Stimulated activated naive CD8-positive, alpha-beta T cell treated with anti-CD3 and anti-CD28 coated beads, Interleukin-15, Interleukin-2, amounts not matched to agents 100 ng/mL and 50 ng/mL, for 24 hours (primary cell): ENCODE measurements at regions not wholly inside any gene's neighbourhood (a gene's known extent, or its start where the extent isn't known, plus 50 kb on each side); places are given as distances from the start of the nearest gene placed in this dataset.
"Not testable (repeated sequence)": the region's sequence is repeated elsewhere in the genome, so short reads cannot be mapped to it uniquely, and the experiment has no call there.

Experiments used
- H3K27ac Mint-ChIP-seq: one replicate; pipeline ENCODE4 v1.8.0; 2021; ENCODE audit warnings: mild to moderate bottlenecking, mixed read lengths
- H3K27me3 Mint-ChIP-seq: one replicate; pipeline ENCODE4 v1.8.0; 2021; ENCODE audit warnings: mixed read lengths
- H3K36me3 Mint-ChIP-seq: one replicate; pipeline ENCODE4 v1.8.0; 2021; ENCODE audit warnings: low read depth, mixed read lengths
- H3K4me1 Mint-ChIP-seq: one replicate; pipeline ENCODE4 v1.8.0; 2021; ENCODE audit warnings: low read depth, mixed read lengths
- H3K4me3 Mint-ChIP-seq: one replicate; pipeline ENCODE4 v1.8.0; 2021; ENCODE audit warnings: mild to moderate bottlenecking, mixed read lengths
- H3K9me3 Mint-ChIP-seq: one replicate; pipeline ENCODE4 v1.8.0; 2021; ENCODE audit warnings: mixed read lengths

- peak overlapping the region; percentile 51 for H3K4me3 Mint-ChIP-seq
- H3K27ac Mint-ChIP-seq: peak overlapping the region; percentile 92
- peaks cover 14% of the 10 kb centered on the region for H3K36me3 Mint-ChIP-seq
- H3K4me1 Mint-ChIP-seq: peaks cover 64% of the 10 kb centered on the region
- peaks cover 9% of the 10 kb centered on the region for H3K9me3 Mint-ChIP-seq
- no peaks in the 10 kb centered on the region for H3K27me3 Mint-ChIP-seq
Observed at GRCh38 chr12:89225808-89226411, 126.4 kb downstream of the DUSP6 start.

- peaks cover 9% of the 10 kb centered on the region for H3K9me3 Mint-ChIP-seq
- peaks cover 14% of the 10 kb centered on the region for H3K36me3 Mint-ChIP-seq
- H3K27ac Mint-ChIP-seq: peak overlapping the region; percentile 92
- H3K4me3 Mint-ChIP-seq: peak overlapping the region; percentile 51
- no peaks in the 10 kb centered on the region for H3K27me3 Mint-ChIP-seq
- peaks cover 62% of the 10 kb centered on the region for H3K4me1 Mint-ChIP-seq
Observed at GRCh38 chr12:89225401-89225800, 126.9 kb downstream of the DUSP6 start.

GRCh38 chr12:89222580-89222979 is 129.7 kb downstream of the DUSP6 start:
- not testable (repeated sequence) for H3K4me3 Mint-ChIP-seq, H3K9me3 Mint-ChIP-seq, H3K27me3 Mint-ChIP-seq
- H3K27ac Mint-ChIP-seq: peak overlapping the region; percentile 34
- peaks cover 46% of the 10 kb centered on the region for H3K4me1 Mint-ChIP-seq
- peaks cover 14% of the 10 kb centered on the region for H3K36me3 Mint-ChIP-seq

- Mint-ChIP-seq H3K9me3 (peaks cover 4% of the 10 kb centered on the region), H3K27ac (no peak overlapping the region), H3K27me3 (no peaks in the 10 kb centered on the region), H3K4me3 (no peak overlapping the region), H3K36me3 (peaks cover 7% of the 10 kb centered on the region), H3K4me1 (peaks cover 9% of the 10 kb centered on the region)
Observed at GRCh38 chr12:89217472-89217871, 134.8 kb downstream of the DUSP6 start.

- Mint-ChIP-seq H3K4me3 (no peak overlapping the region), H3K9me3 (peaks cover 1% of the 10 kb centered on the region), H3K27me3 (no peaks in the 10 kb centered on the region), H3K4me1 (peaks cover 18% of the 10 kb centered on the region), H3K27ac (no peak overlapping the region), H3K36me3 (peaks cover under 1% of the 10 kb centered on the region)
Observed at GRCh38 chr12:89216211-89216952, 135.9 kb downstream of the DUSP6 start.

GRCh38 chr12:89215196-89215595 is 137.1 kb downstream of the DUSP6 start:
- Mint-ChIP-seq H3K4me1 (peaks cover 18% of the 10 kb centered on the region), H3K27ac (no peak overlapping the region), H3K27me3 (no peaks in the 10 kb centered on the region), H3K9me3 (no peaks in the 10 kb centered on the region), H3K36me3 (no peaks in the 10 kb centered on the region), H3K4me3 (no peak overlapping the region)

- Mint-ChIP-seq H3K9me3 (no peaks in the 10 kb centered on the region), H3K4me1 (peaks cover 18% of the 10 kb centered on the region), H3K27me3 (no peaks in the 10 kb centered on the region), H3K27ac (no peak overlapping the region), H3K36me3 (no peaks in the 10 kb centered on the region), H3K4me3 (no peak overlapping the region)
Observed at GRCh38 chr12:89213747-89214146, 138.6 kb downstream of the DUSP6 start.

GRCh38 chr12:89213139-89213538 is 139.2 kb downstream of the DUSP6 start:
- H3K4me1 Mint-ChIP-seq: peaks cover 18% of the 10 kb centered on the region
- H3K36me3 Mint-ChIP-seq: no peaks in the 10 kb centered on the region
- no peaks in the 10 kb centered on the region for H3K27me3 Mint-ChIP-seq
- no peak overlapping the region for H3K4me3 Mint-ChIP-seq
- H3K9me3 Mint-ChIP-seq: no peaks in the 10 kb centered on the region
- no peak overlapping the region for H3K27ac Mint-ChIP-seq

- Mint-ChIP-seq H3K27me3 (no peaks in the 10 kb centered on the region), H3K27ac (no peak overlapping the region), H3K9me3 (no peaks in the 10 kb centered on the region), H3K4me3 (no peak overlapping the region), H3K4me1 (peaks cover 18% of the 10 kb centered on the region), H3K36me3 (no peaks in the 10 kb centered on the region)
Observed at GRCh38 chr12:89212339-89212771, 139.9 kb downstream of the DUSP6 start.

GRCh38 chr12:89211456-89211855 is 140.8 kb downstream of the DUSP6 start:
- H3K4me3 Mint-ChIP-seq: no peak overlapping the region
- no peak overlapping the region for H3K27ac Mint-ChIP-seq
- H3K27me3 Mint-ChIP-seq: no peaks in the 10 kb centered on the region
- H3K36me3 Mint-ChIP-seq: no peaks in the 10 kb centered on the region
- peaks cover 21% of the 10 kb centered on the region for H3K4me1 Mint-ChIP-seq
- H3K9me3 Mint-ChIP-seq: no peaks in the 10 kb centered on the region

GRCh38 chr12:89210277-89210676 is 142.0 kb downstream of the DUSP6 start:
- Mint-ChIP-seq H3K9me3 (no peaks in the 10 kb centered on the region), H3K27me3 (no peaks in the 10 kb centered on the region), H3K4me1 (peaks cover 24% of the 10 kb centered on the region), H3K36me3 (no peaks in the 10 kb centered on the region), H3K27ac (no peak overlapping the region), H3K4me3 (no peak overlapping the region)

GRCh38 chr12:89208661-89209096 is 143.6 kb downstream of the DUSP6 start:
- no peaks in the 10 kb centered on the region for H3K36me3 Mint-ChIP-seq
- H3K9me3 Mint-ChIP-seq: no peaks in the 10 kb centered on the region
- no peaks in the 10 kb centered on the region for H3K27me3 Mint-ChIP-seq
- H3K4me1 Mint-ChIP-seq: peaks cover 17% of the 10 kb centered on the region
- H3K27ac Mint-ChIP-seq: no peak overlapping the region
- H3K4me3 Mint-ChIP-seq: no peak overlapping the region

- Mint-ChIP-seq H3K27me3 (no peaks in the 10 kb centered on the region), H3K4me3 (no peak overlapping the region), H3K4me1 (peaks cover 12% of the 10 kb centered on the region), H3K9me3 (no peaks in the 10 kb centered on the region), H3K27ac (no peak overlapping the region), H3K36me3 (no peaks in the 10 kb centered on the region)
Observed at GRCh38 chr12:89206390-89206789, 145.9 kb downstream of the DUSP6 start.

GRCh38 chr12:89205517-89205916 is 146.8 kb downstream of the DUSP6 start:
- no peaks in the 10 kb centered on the region for H3K36me3 Mint-ChIP-seq
- H3K9me3 Mint-ChIP-seq: no peaks in the 10 kb centered on the region
- peaks cover 12% of the 10 kb centered on the region for H3K4me1 Mint-ChIP-seq
- H3K27ac Mint-ChIP-seq: no peak overlapping the region
- H3K27me3 Mint-ChIP-seq: no peaks in the 10 kb centered on the region
- no peak overlapping the region for H3K4me3 Mint-ChIP-seq

- Mint-ChIP-seq H3K9me3 (no peaks in the 10 kb centered on the region), H3K4me1 (peaks cover 12% of the 10 kb centered on the region), H3K27me3 (no peaks in the 10 kb centered on the region), H3K27ac (no peak overlapping the region), H3K36me3 (no peaks in the 10 kb centered on the region), H3K4me3 (no peak overlapping the region)
Observed at GRCh38 chr12:89203144-89203543, 149.2 kb downstream of the DUSP6 start.

GRCh38 chr12:89200217-89200616 is 152.1 kb downstream of the DUSP6 start:
- Mint-ChIP-seq H3K9me3 (no peaks in the 10 kb centered on the region), H3K27me3 (no peaks in the 10 kb centered on the region), H3K4me1 (peaks cover 6% of the 10 kb centered on the region), H3K4me3 (no peak overlapping the region), H3K36me3 (no peaks in the 10 kb centered on the region), H3K27ac (no peak overlapping the region)
